HEK293 (cell line): ENCODE measurements at regions not wholly inside any gene's neighbourhood (a gene's known extent, or its start where the extent isn't known, plus 50 kb on each side); places are given as distances from the start of the nearest gene placed in this dataset.

Experiments
- CTCF ChIA-PET: fragments of 350-600 bp; formaldehyde crosslinking; extraction: SDS; loops from one replicate; lab custom pipeline; 2021; ENCODE audit warnings: antibody characterized with exemption; lab: Yijun Ruan, JAX
- POLR2A ChIA-PET: fragments of 300-600 bp; formaldehyde crosslinking; extraction: SDS; loops from one replicate; lab custom pipeline; 2020; ENCODE audit warnings: antibody characterized with exemption, inconsistent platforms; lab: Yijun Ruan, JAX
- H3K27ac ChIP-seq: fragments of 200-500 bp; sonication (Bioruptor generic); 2 replicates; pipeline ENCODE4 v1.5.1; 2014; ENCODE audit warnings: low read depth, low read length, control low read depth, inconsistent platforms; ENCODE audit errors: extremely low read depth
- H3K36me3 ChIP-seq, 2 experiments: fragments of 200-500 bp in 1 of 2; sonication (Bioruptor generic) in 1 of 2; 1 replicate in 1 of 2; 2 replicates in 1 of 2; pipeline ENCODE4 v1.5.1; 2014 to 2017; ENCODE audit warnings: inconsistent platforms in 2 of 2, low read length in 2 of 2; ENCODE audit not compliant: control insufficient read depth in 2 of 2, insufficient read depth in 1 of 2
- H3K4me1 ChIP-seq: fragments of 200-500 bp; sonication (Bioruptor generic); 2 replicates; pipeline ENCODE4 v1.5.1; 2014; ENCODE audit warnings: mild to moderate bottlenecking, low read length, inconsistent platforms; ENCODE audit not compliant: control insufficient read depth, insufficient read depth
- H3K4me3 ChIP-seq: 2 replicates; pipeline ENCODE4 v1.5.1; 2011; ENCODE audit warnings: low read depth, mild to moderate bottlenecking, control low read depth, low read length, moderate library complexity
- H3K9me3 ChIP-seq: fragments of 200-500 bp; sonication (Bioruptor generic); 2 replicates; pipeline ENCODE4 v1.5.1; 2014; ENCODE audit warnings: low read depth, low read length, inconsistent platforms; ENCODE audit not compliant: control insufficient read depth, insufficient read depth
- KLF10 ChIP-seq: fragments of 450-650 bp; IDR thresholded peaks from 2 replicates; pipeline ENCODE4 v1.5.1; 2018; ENCODE audit warnings: missing biosample characterization, mild to moderate bottlenecking, missing genetic modification characterization
- MZF1 ChIP-seq: fragments of 450-650 bp; formaldehyde crosslinking; IDR thresholded peaks from 2 replicates; pipeline ENCODE4 v1.5.1; 2017; ENCODE audit warnings: missing biosample characterization, missing genetic modification characterization, borderline replicate concordance
- PRDM1 ChIP-seq: fragments of 450-650 bp; formaldehyde crosslinking; IDR thresholded peaks from 2 replicates; pipeline ENCODE4; 2016; ENCODE audit warnings: missing biosample characterization, missing genetic modification characterization
- PRDM4 ChIP-seq: fragments of 450-650 bp; formaldehyde crosslinking; IDR thresholded peaks from 2 replicates; pipeline ENCODE4 v1.5.1; 2017; ENCODE audit warnings: missing biosample characterization, missing genetic modification characterization
- TCF7L2 ChIP-seq: IDR thresholded peaks from 2 replicates; pipeline ENCODE4 v1.6.1; 2011; ENCODE audit warnings: low read depth, mild to moderate bottlenecking, inconsistent platforms, low read length, moderate library complexity, borderline replicate concordance
- TRIM28 ChIP-seq: IDR thresholded peaks from 2 replicates; pipeline ENCODE4 v1.6.1; 2011; ENCODE audit warnings: low read length, control low read depth, borderline replicate concordance
- ZBTB10 ChIP-seq: fragments of 450-650 bp; formaldehyde crosslinking; IDR thresholded peaks from 2 replicates; pipeline ENCODE4 v1.5.1; 2016; ENCODE audit warnings: missing biosample characterization, missing genetic modification characterization
- ZBTB21 ChIP-seq: fragments of 450-650 bp; formaldehyde crosslinking; IDR thresholded peaks from 2 replicates; pipeline ENCODE4 v1.5.1; 2017; ENCODE audit warnings: missing biosample characterization, missing genetic modification characterization
- ZFP37 ChIP-seq: fragments of 450-650 bp; formaldehyde crosslinking; IDR thresholded peaks from 2 replicates; pipeline ENCODE4 v1.5.1; 2016; ENCODE audit warnings: missing biosample characterization, missing genetic modification characterization
- ZFP41 ChIP-seq: fragments of 450-650 bp; formaldehyde crosslinking; IDR thresholded peaks from 2 replicates; pipeline ENCODE4 v1.5.1; 2016; ENCODE audit warnings: missing biosample characterization, missing genetic modification characterization, borderline replicate concordance
- ZIC2 ChIP-seq: fragments of 450-650 bp; formaldehyde crosslinking; IDR thresholded peaks from 2 replicates; pipeline ENCODE4 v1.5.1; 2016; ENCODE audit warnings: missing biosample characterization, missing genetic modification characterization
- ZNF146 ChIP-seq: fragments of 450-650 bp; formaldehyde crosslinking; IDR thresholded peaks from 2 replicates; pipeline ENCODE4 v1.5.1; 2016; ENCODE audit warnings: missing biosample characterization, missing genetic modification characterization
- ZNF174 ChIP-seq: fragments of 450-650 bp; formaldehyde crosslinking; IDR thresholded peaks from 2 replicates; pipeline ENCODE4 v1.5.0; 2017; ENCODE audit warnings: missing biosample characterization, mild to moderate bottlenecking, missing genetic modification characterization
- ZNF23 ChIP-seq: fragments of 450-650 bp; formaldehyde crosslinking; IDR thresholded peaks from 2 replicates; pipeline ENCODE4 v1.5.1; 2016; ENCODE audit warnings: missing biosample characterization, missing genetic modification characterization, borderline replicate concordance
- ZNF324 ChIP-seq: fragments of 450-650 bp; formaldehyde crosslinking; IDR thresholded peaks from 2 replicates; pipeline ENCODE4 v1.5.1; 2016; ENCODE audit warnings: missing biosample characterization, missing genetic modification characterization
- ZNF362 ChIP-seq: fragments of 450-650 bp; formaldehyde crosslinking; IDR thresholded peaks from 2 replicates; pipeline ENCODE4 v1.5.1; 2016; ENCODE audit warnings: missing biosample characterization, missing genetic modification characterization
- ZNF404 ChIP-seq: fragments of 450-650 bp; formaldehyde crosslinking; IDR thresholded peaks from 2 replicates; pipeline ENCODE4 v1.5.1; 2017; ENCODE audit warnings: missing biosample characterization, missing genetic modification characterization
- ZNF473 ChIP-seq: fragments of 450-650 bp; formaldehyde crosslinking; IDR thresholded peaks from 2 replicates; pipeline ENCODE4 v1.5.1; 2017; ENCODE audit warnings: missing biosample characterization, missing genetic modification characterization
- ZNF513 ChIP-seq: fragments of 450-650 bp; IDR thresholded peaks from 2 replicates; pipeline ENCODE4 v1.5.1; 2018; ENCODE audit warnings: missing biosample characterization, missing genetic modification characterization
- ZNF544 ChIP-seq: fragments of 450-650 bp; formaldehyde crosslinking; IDR thresholded peaks from 2 replicates; pipeline ENCODE4 v1.5.0; 2017; ENCODE audit warnings: missing biosample characterization, missing genetic modification characterization
- ZNF549 ChIP-seq: fragments of 450-650 bp; IDR thresholded peaks from 2 replicates; pipeline ENCODE4 v1.5.1; 2018; ENCODE audit warnings: missing biosample characterization, missing genetic modification characterization, mild to moderate bottlenecking, inconsistent platforms, moderate library complexity
- ZNF571 ChIP-seq: fragments of 450-650 bp; formaldehyde crosslinking; IDR thresholded peaks from 2 replicates; pipeline ENCODE4 v1.5.0; 2017; ENCODE audit warnings: missing biosample characterization, missing genetic modification characterization
- ZNF621 ChIP-seq: fragments of 450-650 bp; formaldehyde crosslinking; IDR thresholded peaks from 2 replicates; pipeline ENCODE4 v1.5.1; 2017; ENCODE audit warnings: missing biosample characterization, missing genetic modification characterization
- ZSCAN23 ChIP-seq: fragments of 450-650 bp; formaldehyde crosslinking; IDR thresholded peaks from 2 replicates; pipeline ENCODE4 v1.5.1; 2016; ENCODE audit warnings: missing biosample characterization, missing genetic modification characterization

GRCh38 chr11:23257088-23257487 is 396.8 kb upstream of the CCDC179 start (continued):
- no peak for TF ChIP-seq ZNF513 (tag by site-specific recombination)
- TF ChIP-seq ZBTB10 (tag by site-specific recombination): no peak
- no peak for TF ChIP-seq KLF10 (tag by site-specific recombination)
- TF ChIP-seq ZNF549: no peak
- TF ChIP-seq PRDM1 (tag by site-specific recombination): no peak

- H3K36me3 ChIP-seq: no peaks in the 10 kb centered on the region
- no peak overlapping the region for H3K4me3 ChIP-seq
- H3K9me3 ChIP-seq: no peaks in the 10 kb centered on the region
- H3K27ac ChIP-seq: no peak overlapping the region
- ChIA-PET CTCF (no interaction called here), POLR2A (no interaction called here)
- TF ChIP-seq ZBTB21 (tag by site-specific recombination): no peak
- no peak for TF ChIP-seq ZNF544 (tag by site-specific recombination)
- TF ChIP-seq ZFP37: no peak
- TF ChIP-seq PRDM4 (tag by site-specific recombination): no peak
- no peaks in the 10 kb centered on the region for H3K4me1 ChIP-seq
These were observed 397.3 kb upstream of the CCDC179 start for GRCh38 chr11:23257556-23257955.

- H3K9me3 ChIP-seq: no peaks in the 10 kb centered on the region
These were observed 403.2 kb upstream of the CCDC179 start for GRCh38 chr11:23263466-23263865.

GRCh38 chr11:23272095-23272494 is 411.8 kb upstream of the CCDC179 start:
- H3K27ac ChIP-seq: no peak overlapping the region
- CTCF ChIA-PET: no interaction called here
- H3K4me1 ChIP-seq: no peaks in the 10 kb centered on the region
- no peak overlapping the region for H3K4me3 ChIP-seq
- POLR2A ChIA-PET: no interaction called here
- H3K9me3 ChIP-seq: no peaks in the 10 kb centered on the region
- H3K36me3 ChIP-seq: no peaks in the 10 kb centered on the region
- TF ChIP-seq ZFP41 (tag by site-specific recombination) (no peak), TCF7L2 (no peak), ZNF473 (tag by site-specific recombination) (no peak), ZNF324 (no peak), ZIC2 (tag by site-specific recombination) (no peak), ZNF23 (no peak), ZNF174 (tag by site-specific recombination) (no peak), TRIM28 (no peak), MZF1 (tag by site-specific recombination) (no peak), ZNF404 (tag by site-specific recombination) (no peak), ZSCAN23 (no peak), ZNF621 (tag by site-specific recombination) (no peak), ZNF362 (tag by site-specific recombination) (no peak)

More at GRCh38 chr11:23263466-23263865, 403.2 kb upstream of the CCDC179 start:
- H3K36me3 ChIP-seq: no peaks in the 10 kb centered on the region
- POLR2A ChIA-PET: no interaction called here
- CTCF ChIA-PET: no interaction called here
- no peak overlapping the region for H3K27ac ChIP-seq
- no peak overlapping the region for H3K4me3 ChIP-seq
- TF ChIP-seq ZNF571 (tag by site-specific recombination) (no peak), ZNF146 (tag by site-specific recombination) (no peak), ZFP37 (no peak)
- TF ChIP-seq, all 188 proteins: peak for 0
- H3K4me1 ChIP-seq: no peaks in the 10 kb centered on the region
